OCI-LY7 (cell line): ENCODE measurements at regions not wholly inside any gene's neighbourhood (a gene's known extent, or its start where the extent isn't known, plus 50 kb on each side); places are given as distances from the start of the nearest gene placed in this dataset.

Experiments used
- CTCF ChIP-seq: fragments of 200-600 bp; sonication (generic); conservative IDR thresholded peaks from 2 replicates; pipeline ENCODE4 v1.5.1; 2014; ENCODE audit warnings: mild to moderate bottlenecking, antibody characterized with exemption, low read length, moderate library complexity, mixed read lengths
- EZH2phosphoT487 ChIP-seq: fragments of 200-600 bp; sonication (generic); IDR thresholded peaks from 2 replicates; pipeline ENCODE4 v1.6.1; 2018; ENCODE audit warnings: low read depth, borderline replicate concordance, mild to moderate bottlenecking, mixed run types, antibody characterized with exemption, low read length, moderate library complexity, mixed read lengths

GRCh38 chr3:194928831-194929577 is 243.3 kb downstream of the FAM43A start:
- TF ChIP-seq CTCF (no peak), EZH2phosphoT487 (no peak)
